ENCODE measurements at regions not wholly inside any gene's neighbourhood (a gene's known extent, or its start where the extent isn't known, plus 50 kb on each side); places are given as distances from the start of the nearest gene placed in this dataset.

DNA sequence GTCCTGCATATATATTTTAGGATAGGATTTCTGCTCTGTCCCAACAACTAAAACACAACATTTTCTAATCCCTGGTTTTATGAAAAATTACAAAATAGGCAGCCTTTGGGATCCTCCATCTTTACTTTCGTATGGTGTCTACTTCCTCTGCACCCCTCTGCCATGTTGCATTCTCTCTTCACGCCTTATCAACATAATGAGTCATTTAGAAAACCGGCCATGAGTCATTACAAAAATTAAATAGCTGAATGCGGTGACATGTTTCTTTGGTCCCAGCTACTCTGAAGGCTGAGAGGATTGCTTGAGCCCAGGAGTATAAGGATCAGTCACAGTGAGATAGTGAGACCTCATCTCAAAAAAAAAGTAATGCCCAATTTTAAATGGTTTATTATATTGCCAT, 148.1 kb upstream of the CELF2 start:
- Mint-ChIP-seq H3K4me3 (ENCODE audit: unreplicated experiment) (no peak overlapping the region), H3K27ac (ENCODE audit: unreplicated experiment) (no peak overlapping the region), H3K9me3 (ENCODE audit: unreplicated experiment) (peaks cover 6% of the 10 kb centered on the region), H3K4me1 (ENCODE audit: low read depth, unreplicated experiment) (no peaks in the 10 kb centered on the region), H3K27me3 (ENCODE audit: insufficient read depth, unreplicated experiment) (peaks cover 16% of the 10 kb centered on the region), H3K36me3 (ENCODE audit: insufficient read depth, unreplicated experiment) (no peaks in the 10 kb centered on the region)
- POLR2A ChIA-PET, result no interaction called here
- no TSS peak for BruUV-seq (replicated peaks)
- TF ChIP-seq, protein P1, sequence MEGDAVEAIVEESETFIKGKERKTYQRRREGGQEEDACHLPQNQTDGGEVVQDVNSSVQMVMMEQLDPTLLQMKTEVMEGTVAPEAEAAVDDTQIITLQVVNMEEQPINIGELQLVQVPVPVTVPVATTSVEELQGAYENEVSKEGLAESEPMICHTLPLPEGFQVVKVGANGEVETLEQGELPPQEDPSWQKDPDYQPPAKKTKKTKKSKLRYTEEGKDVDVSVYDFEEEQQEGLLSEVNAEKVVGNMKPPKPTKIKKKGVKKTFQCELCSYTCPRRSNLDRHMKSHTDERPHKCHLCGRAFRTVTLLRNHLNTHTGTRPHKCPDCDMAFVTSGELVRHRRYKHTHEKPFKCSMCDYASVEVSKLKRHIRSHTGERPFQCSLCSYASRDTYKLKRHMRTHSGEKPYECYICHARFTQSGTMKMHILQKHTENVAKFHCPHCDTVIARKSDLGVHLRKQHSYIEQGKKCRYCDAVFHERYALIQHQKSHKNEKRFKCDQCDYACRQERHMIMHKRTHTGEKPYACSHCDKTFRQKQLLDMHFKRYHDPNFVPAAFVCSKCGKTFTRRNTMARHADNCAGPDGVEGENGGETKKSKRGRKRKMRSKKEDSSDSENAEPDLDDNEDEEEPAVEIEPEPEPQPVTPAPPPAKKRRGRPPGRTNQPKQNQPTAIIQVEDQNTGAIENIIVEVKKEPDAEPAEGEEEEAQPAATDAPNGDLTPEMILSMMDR (IDR thresholded peaks at IDR 0.05; ENCODE audit: insufficient read depth in 1 of 2, low read depth in 1 of 2, low read length in 1 of 2, severe bottlenecking in 1 of 2, unreplicated experiment in 1 of 2), result no peak
- no peaks in the 10 kb centered on the region for H3K4me1 ChIP-seq
- H3K9me3 ChIP-seq, result no peaks in the 10 kb centered on the region
- intact Hi-C loops (cut with micrococcal nuclease; ENCODE audit: unreplicated experiment), result loop anchor here (10.0 kb wide), 1 partner anchor 165 kb away; no protein-coding TSS in a partner anchor
- no peak for DNase-seq
- CTCF ChIA-PET, result no interaction called here
- H3K4me3 ChIP-seq (ENCODE audit: low read depth, low read length), result no peak overlapping the region
- no peaks in the 10 kb centered on the region for H3K27me3 ChIP-seq (replicated peaks; ENCODE audit: control insufficient read depth, insufficient read depth, low read length)
- no peaks in the 10 kb centered on the region for H3K36me3 ChIP-seq (ENCODE audit: control insufficient read depth, insufficient read depth, low read length)

DNA sequence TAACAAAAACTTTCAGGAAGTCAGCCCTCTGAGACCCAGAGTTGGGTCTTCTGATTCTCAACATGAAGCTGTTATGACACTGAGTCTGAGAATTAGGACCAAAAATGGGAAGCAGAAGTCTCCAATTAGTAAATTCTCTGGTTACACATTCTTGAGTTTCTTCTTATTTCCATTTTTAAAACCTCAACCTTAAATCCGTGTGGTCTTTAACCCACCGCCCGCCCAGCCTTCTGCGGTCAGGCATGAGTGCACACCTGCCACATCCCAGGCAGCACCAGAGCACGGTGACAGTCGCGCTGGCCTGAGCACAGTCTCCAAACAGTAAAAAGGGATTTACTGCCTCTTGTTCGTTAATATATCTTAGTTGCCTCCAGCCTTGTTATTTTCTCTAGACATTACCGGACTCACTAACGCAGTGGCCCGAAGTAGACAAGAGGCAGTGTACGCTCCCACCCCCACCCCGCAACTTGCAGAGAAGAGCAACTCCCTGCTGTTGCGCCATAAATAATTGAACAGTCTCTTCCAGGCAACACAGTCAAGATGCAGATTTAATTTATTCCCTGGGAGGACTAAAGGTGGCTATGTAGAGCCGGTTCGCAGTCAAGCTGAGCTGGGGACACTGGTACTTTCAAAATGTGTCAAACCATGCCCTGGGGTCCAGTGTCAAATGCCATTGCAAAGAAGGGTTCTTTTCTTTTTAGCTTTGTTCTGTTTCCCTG, 147.0 kb upstream of the CELF2 start:
- DNase-seq, result no peak
- H3K9me3 Mint-ChIP-seq (ENCODE audit: unreplicated experiment), result peaks cover 6% of the 10 kb centered on the region
- H3K36me3 Mint-ChIP-seq (ENCODE audit: insufficient read depth, unreplicated experiment), result no peaks in the 10 kb centered on the region
- no peaks in the 10 kb centered on the region for H3K9me3 ChIP-seq
- H3K4me3 Mint-ChIP-seq (ENCODE audit: unreplicated experiment), result no peak overlapping the region
- no peaks in the 10 kb centered on the region for H3K4me1 ChIP-seq
- no peaks in the 10 kb centered on the region for H3K27me3 ChIP-seq (replicated peaks; ENCODE audit: control insufficient read depth, insufficient read depth, low read length)
- no peak overlapping the region for H3K27ac Mint-ChIP-seq (ENCODE audit: unreplicated experiment)
- intact Hi-C loops (cut with micrococcal nuclease; ENCODE audit: unreplicated experiment), result no loop called here
- ChIA-PET POLR2A (interaction anchor here (0.7 kb wide), 1 partner anchor 8 kb away, joined by 5 read pairs; no protein-coding TSS in a partner anchor), CTCF (interaction anchor here (0.7 kb wide), 1 partner anchor 452 kb away, joined by 3 read pairs; no protein-coding TSS in a partner anchor)
- peaks cover 16% of the 10 kb centered on the region for H3K27me3 Mint-ChIP-seq (ENCODE audit: insufficient read depth, unreplicated experiment)
- H3K4me1 Mint-ChIP-seq (ENCODE audit: low read depth, unreplicated experiment), result no peaks in the 10 kb centered on the region
- H3K36me3 ChIP-seq (ENCODE audit: control insufficient read depth, insufficient read depth, low read length), result no peaks in the 10 kb centered on the region
- BruUV-seq (replicated peaks), result no TSS peak
- TF ChIP-seq, protein P1 (IDR thresholded peaks at IDR 0.05; ENCODE audit: insufficient read depth in 1 of 2, low read depth in 1 of 2, low read length in 1 of 2, severe bottlenecking in 1 of 2, unreplicated experiment in 1 of 2), result no peak
- no peak overlapping the region for H3K4me3 ChIP-seq (ENCODE audit: low read depth, low read length)

DNA sequence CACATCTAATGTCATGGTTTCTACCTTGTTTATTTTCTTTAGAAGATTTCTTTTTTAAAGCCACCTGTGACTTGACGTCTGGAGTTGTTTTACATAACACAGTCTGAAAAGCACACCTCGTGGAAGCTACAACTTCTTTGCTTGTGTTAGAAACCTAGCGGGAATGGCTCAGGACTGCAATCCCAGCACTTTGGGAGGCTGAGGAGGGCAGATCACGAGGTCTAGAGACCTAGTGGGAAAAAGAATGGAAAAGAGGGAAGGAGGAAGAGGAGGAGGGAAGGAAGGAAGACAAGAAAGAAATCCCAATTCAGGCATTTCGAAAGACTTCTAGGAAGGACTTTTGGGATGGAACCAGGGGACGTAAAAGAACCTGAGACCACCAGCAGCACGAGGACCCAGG, 146.3 kb upstream of the CELF2 start:
- H3K4me3 Mint-ChIP-seq (ENCODE audit: unreplicated experiment), result no peak overlapping the region
- ChIA-PET POLR2A (no interaction called here), CTCF (no interaction called here)
- no peaks in the 10 kb centered on the region for H3K27me3 ChIP-seq (replicated peaks; ENCODE audit: control insufficient read depth, insufficient read depth, low read length)
- no TSS peak for BruUV-seq (replicated peaks)
- intact Hi-C loops (cut with micrococcal nuclease; ENCODE audit: unreplicated experiment), result no loop called here
- H3K9me3 ChIP-seq, result no peaks in the 10 kb centered on the region
- H3K27me3 Mint-ChIP-seq (ENCODE audit: insufficient read depth, unreplicated experiment), result peaks cover 16% of the 10 kb centered on the region
- TF ChIP-seq, protein P1 (IDR thresholded peaks at IDR 0.05; ENCODE audit: insufficient read depth in 1 of 2, low read depth in 1 of 2, low read length in 1 of 2, severe bottlenecking in 1 of 2, unreplicated experiment in 1 of 2), result no peak
- H3K4me3 ChIP-seq (ENCODE audit: low read depth, low read length), result no peak overlapping the region
- no peaks in the 10 kb centered on the region for H3K4me1 ChIP-seq
- no peak for DNase-seq
- H3K9me3 Mint-ChIP-seq (ENCODE audit: unreplicated experiment), result peaks cover 6% of the 10 kb centered on the region
- H3K4me1 Mint-ChIP-seq (ENCODE audit: low read depth, unreplicated experiment), result no peaks in the 10 kb centered on the region
- no peaks in the 10 kb centered on the region for H3K36me3 ChIP-seq (ENCODE audit: control insufficient read depth, insufficient read depth, low read length)
- H3K27ac Mint-ChIP-seq (ENCODE audit: unreplicated experiment), result no peak overlapping the region
- H3K36me3 Mint-ChIP-seq (ENCODE audit: insufficient read depth, unreplicated experiment), result no peaks in the 10 kb centered on the region
